Activated CD4-positive, alpha-beta T cell treated with anti-CD3 and anti-CD28 coated beads for 48 hours (primary cell): ENCODE measurements at regions not wholly inside any gene's neighbourhood (a gene's known extent, or its start where the extent isn't known, plus 50 kb on each side); places are given as distances from the start of the nearest gene placed in this dataset.
"Not testable (repeated sequence)": the region's sequence is repeated elsewhere in the genome, so short reads cannot be mapped to it uniquely, and the experiment has no call there.

Source experiments
- DNase-seq: peaks from one replicate; pipeline ENCODE4 v3.0.0-alpha.2; 2020

DNA sequence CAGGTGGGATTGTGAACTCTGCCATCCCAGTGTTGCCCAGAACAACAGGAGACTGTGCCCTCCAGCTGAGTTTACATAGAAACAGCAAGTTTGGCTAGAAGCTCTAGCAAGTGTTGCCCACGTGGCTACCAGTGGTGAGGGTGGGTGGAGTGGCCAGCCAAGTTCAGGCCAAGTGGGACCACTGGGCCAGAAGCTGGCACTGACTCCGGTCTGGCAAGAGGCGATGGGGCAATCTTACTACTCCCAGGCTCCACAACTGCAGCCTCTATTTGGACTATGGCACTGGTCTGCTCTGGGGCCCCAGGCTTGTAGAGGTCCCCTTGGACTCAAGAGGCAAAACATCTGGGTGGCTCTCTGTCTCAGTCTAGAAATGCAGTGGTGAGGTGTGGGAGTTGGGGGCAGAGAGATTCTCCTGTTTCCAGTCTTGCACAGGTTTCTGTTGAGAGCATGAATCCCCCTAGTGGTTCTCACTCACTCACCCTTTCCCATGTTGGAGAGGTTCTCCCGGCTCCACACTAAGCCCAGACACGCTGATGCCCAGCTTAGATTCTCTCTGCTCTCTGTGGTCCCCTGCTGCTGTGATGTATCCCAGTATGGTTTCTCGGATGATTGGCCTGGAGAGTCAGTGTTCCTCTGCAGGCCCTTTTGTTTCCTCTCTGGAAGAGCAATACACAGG lies 615.3 kb downstream of the PDHA2 start:
- DNase-seq = no peak

GRCh38 chr4:96458031-96458430 lies 618.1 kb downstream of the PDHA2 start:
- DNase-seq = not testable (repeated sequence)

- DNase-seq = no peak
Measured at GRCh38 chr4:96459105-96459504, 619.2 kb downstream of the PDHA2 start.

DNA sequence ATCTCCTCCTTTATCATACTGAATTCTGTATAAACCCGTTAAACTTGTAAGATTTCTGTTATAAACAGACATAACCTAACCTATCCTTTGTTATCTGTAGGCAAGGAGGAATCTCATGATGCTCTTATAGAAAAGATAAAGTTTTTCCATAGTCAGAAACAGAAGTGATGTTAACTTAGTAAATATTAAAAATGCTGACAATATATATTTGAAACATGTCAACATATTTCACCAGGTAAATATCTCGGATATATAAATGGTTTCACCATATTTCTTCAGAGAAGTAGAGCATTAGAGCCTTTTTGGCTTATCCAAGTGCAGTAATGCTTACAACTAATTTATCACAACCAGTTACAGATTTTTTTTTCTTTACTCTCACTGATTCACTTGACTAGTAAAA lies 625.9 kb downstream of the PDHA2 start:
- no peak for DNase-seq

- no peak for DNase-seq
Measured at GRCh38 chr4:96471956-96472867, 632.3 kb downstream of the PDHA2 start.

DNA sequence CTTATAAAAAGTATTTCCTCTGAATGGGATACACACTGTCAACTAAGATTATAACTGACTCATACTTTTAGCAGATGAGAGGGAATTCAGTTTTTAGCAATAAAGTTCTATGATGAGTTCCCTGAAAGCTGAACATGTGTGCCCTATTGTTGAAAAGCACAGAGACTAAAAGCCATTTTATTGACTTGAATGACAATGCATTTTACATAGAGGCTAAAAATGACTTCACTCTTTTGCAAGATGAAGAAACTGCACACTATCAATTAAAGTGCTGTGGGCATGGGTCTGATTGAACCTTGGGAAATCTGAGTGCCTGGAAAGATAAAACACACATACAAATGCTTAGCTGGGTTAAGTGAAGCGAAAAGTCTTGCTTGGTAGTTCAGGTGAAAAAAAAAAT lies 633.4 kb downstream of the PDHA2 start:
- DNase-seq = no peak

- no peak for DNase-seq
Measured at GRCh38 chr4:96483308-96484030, 643.6 kb downstream of the PDHA2 start.

- no peak for DNase-seq
Measured at GRCh38 chr4:96486563-96486962, 646.7 kb downstream of the PDHA2 start.

DNA sequence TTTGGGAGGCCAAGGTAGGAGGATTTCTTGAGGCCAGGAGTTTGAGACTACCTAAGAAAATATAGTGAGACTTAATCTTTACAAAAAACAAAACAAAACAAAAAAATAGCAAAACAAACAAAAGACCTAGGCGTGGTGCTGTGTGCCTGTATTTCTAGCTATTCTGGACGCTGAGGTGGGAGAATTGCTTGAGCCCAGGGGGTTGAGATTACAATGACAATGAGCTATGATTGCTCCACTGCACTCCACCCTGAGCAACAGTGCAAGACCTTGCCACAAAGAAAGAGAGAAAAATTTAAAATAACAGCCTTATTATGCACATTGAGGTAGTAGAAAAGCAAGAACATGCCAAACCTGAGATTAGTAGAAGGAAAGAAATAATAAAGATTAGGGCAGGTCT lies 657.7 kb downstream of the PDHA2 start:
- no peak for DNase-seq

DNA sequence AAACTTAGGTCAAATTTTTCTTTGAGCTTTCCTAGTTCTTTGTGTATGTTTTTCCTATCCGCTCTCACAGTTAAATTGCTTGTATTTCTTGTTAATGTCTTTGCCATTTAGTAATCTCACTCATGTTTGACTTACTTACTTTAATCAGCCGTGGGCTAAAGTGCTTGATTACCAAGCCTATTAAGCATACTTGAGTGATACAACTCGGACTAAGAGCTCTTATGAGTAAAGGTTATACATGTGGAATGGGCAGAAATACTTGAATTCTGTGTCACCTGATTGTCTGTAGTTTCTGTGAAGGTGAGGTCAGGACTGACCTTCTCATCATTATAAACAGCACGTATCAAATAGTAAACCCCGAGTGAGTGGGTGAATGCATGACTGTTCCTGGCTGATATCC lies 664.5 kb downstream of the PDHA2 start:
- DNase-seq = no peak

GRCh38 chr4:96509039-96509741 lies 669.3 kb downstream of the PDHA2 start:
- no peak for DNase-seq

DNA sequence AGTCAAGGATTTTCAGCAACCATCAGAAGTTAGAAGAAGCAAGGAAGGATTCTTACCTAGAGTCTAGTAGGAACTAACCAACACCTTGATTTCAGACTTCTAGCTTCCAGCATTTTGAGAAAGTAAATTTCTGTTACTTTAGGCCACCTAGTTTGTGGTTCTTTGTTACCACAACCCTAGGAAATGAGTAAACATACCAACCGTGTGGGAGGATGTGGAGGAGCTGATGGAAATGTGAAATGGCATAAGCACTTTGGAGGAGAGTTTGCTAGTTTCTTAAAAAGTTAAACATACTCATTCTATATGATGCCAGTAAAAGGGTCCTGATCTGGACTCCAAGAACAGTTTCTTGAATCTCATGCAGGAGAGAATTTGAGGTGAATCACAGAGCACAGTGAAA lies 679.4 kb downstream of the PDHA2 start:
- no peak for DNase-seq

GRCh38 chr4:96521046-96521536 lies 681.2 kb downstream of the PDHA2 start:
- DNase-seq = no peak

DNA sequence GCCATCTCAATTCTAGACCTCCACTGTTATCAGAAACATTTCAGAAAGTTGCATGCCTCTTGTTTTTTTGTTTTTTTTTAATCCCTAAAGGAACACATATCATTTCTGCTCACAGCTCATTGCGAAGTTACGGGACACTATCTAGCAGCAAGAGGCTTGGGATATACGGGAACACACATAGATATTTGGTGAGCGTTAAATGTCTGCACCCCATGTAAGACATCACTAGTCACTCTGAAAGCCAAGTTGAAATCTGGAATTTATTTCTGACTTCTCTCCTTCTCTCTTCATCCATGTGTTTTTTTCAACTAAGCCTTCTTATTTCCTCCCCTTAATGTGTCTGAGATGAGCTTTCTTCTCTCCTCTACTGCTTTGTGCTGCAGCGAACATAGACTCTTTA lies 683.7 kb downstream of the PDHA2 start:
- no peak for DNase-seq

GRCh38 chr4:96524311-96524875 lies 684.5 kb downstream of the PDHA2 start:
- DNase-seq = no peak

DNA sequence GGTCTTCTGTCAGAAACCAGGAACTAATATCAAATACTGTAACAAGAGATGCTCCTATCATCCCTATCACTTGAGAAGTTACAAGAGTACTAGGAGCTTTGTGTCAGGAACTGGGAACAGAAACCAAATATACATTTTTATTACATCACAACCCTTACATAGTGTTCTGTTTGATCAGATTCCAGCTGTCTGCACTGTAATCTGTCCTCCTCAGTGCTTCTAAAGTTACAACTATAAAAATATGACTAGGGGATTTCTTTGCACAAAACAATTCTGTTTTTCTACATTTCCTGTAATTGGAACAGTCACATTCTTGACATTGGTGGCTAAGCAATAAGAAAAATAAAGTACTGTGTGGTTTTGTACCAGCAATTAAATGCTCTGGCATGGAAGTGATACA lies 686.0 kb downstream of the PDHA2 start:
- no peak for DNase-seq

DNA sequence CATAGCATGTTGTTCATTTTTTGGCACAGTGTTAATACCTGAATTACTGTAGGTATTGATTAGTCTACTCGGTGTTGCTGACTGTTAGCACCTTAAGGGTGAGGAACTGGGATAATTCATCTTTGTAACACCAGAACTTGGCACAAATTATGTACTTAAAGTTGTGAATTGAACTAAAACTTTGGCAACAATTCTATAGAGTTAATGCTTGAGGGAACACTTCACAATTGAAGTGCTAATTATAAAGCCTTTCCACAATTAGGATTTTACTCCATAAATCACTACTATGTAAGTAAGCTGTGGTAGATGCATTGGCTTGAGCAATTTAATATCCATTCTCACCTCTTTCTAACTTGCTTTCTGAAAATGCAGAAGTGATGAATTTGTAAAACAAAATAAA lies 686.7 kb downstream of the PDHA2 start:
- DNase-seq = no peak

- DNase-seq = no peak
Measured at GRCh38 chr4:96531836-96532235, 691.9 kb downstream of the PDHA2 start.

DNA sequence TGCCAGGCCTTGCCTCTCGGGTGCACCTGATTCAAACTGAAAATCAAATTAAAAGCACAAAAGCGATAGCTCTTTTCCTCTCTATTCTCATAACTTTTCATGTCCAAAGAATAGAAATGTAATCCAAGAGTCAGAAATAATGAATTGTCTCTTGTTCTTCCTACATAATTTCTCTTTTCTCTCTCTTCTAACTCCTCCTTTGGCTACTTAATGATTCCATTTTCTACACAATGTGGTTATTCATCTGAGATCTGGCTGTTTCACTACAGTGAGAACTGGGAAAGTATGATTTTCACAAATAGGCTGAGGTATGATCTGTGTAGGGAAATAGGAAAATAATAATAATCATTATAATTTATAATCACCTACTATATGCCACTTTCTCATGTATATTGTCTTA lies 703.5 kb downstream of the PDHA2 start:
- no peak for DNase-seq

DNA sequence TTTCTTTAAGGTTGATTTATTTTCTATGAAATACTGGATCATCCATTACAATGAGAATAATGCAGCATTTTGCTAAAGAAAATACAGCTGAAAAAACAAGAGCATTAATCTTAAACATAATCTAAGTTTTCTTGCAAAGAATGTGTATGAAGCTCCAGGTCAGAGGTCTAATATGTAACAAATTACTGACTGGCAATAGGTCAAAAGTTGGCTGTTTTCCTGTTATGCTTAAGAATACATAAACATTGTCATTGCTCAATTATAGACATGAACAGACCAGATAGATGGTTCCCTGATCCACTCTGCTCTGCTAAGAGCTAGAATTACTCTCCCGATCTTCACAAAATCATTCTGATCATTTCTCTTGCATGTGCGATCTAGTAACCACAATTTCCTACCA lies 718.6 kb downstream of the PDHA2 start:
- no peak for DNase-seq

GRCh38 chr4:96566755-96567154 lies 726.9 kb downstream of the PDHA2 start:
- no peak for DNase-seq

- DNase-seq = no peak
Measured at GRCh38 chr4:96585304-96585703, 745.4 kb downstream of the PDHA2 start.

DNA sequence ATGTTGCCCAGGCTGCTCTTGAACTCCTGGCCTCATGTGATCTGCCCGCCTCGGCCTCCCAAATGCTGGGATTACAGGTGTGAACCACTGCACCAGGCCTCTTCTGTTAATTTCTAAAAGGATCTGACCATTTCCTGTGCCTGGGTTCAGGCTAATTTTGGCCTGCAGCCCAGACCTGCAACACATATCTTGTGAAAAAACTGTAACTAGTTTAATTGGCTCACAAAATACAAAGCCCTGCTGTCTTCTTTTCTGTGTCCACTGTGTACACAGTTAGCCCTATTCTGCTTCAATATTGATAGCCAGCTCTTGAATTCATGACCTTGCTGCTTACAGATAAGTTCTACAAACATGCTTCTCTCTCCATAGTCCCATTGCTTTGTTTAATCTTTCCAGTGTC lies 753.5 kb downstream of the PDHA2 start:
- DNase-seq = no peak
